Inflammatory macrophage treated with lipopolysaccharide for 1 hour (primary cell): ENCODE measurements at regions not wholly inside any gene's neighbourhood (a gene's known extent, or its start where the extent isn't known, plus 50 kb on each side); places are given as distances from the start of the nearest gene placed in this dataset.

Experiments used
- DNase-seq, 2 donors: peaks; one replicate each; pipeline ENCODE4 v3.0.0-alpha.2; 2020 to 2022

DNA sequence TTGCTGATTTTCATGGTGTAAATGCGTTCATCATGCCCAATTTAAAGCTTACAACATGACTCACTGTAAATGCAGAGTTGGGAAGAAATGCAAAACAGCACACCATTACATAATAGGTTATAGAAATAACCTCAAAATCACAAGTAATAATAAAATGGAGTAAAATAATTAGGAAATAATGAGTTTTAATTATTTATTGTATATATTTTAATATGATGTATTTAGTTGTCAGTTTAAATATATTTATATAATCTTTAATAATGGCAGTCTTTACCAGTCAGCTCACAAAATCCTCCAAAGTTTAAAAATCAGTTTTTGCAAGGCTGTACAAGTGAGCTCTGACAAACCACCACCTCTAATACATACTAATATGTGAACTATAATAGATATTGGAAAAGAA is 180.2 kb downstream of the RND3 start:
- no peak for DNase-seq

DNA sequence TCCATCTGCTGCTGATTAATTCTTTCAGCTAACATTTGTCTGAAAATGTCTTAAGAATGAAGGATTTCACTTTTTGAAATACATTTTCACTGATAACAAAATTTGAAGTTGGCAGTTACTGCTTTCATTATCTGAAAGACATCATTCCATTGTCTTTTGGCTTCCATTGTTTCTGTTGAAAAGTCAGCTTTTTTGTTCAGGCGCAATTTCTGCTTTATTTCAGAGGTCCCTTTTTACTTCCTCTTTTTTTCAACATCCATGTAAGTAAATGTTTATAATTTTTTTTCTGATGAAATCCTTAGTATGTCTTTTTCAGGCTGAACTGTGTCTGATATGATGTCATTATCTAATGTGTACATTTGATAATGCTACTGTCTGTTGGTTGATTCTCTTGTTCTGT is 184.2 kb downstream of the RND3 start:
- no peak for DNase-seq

DNA sequence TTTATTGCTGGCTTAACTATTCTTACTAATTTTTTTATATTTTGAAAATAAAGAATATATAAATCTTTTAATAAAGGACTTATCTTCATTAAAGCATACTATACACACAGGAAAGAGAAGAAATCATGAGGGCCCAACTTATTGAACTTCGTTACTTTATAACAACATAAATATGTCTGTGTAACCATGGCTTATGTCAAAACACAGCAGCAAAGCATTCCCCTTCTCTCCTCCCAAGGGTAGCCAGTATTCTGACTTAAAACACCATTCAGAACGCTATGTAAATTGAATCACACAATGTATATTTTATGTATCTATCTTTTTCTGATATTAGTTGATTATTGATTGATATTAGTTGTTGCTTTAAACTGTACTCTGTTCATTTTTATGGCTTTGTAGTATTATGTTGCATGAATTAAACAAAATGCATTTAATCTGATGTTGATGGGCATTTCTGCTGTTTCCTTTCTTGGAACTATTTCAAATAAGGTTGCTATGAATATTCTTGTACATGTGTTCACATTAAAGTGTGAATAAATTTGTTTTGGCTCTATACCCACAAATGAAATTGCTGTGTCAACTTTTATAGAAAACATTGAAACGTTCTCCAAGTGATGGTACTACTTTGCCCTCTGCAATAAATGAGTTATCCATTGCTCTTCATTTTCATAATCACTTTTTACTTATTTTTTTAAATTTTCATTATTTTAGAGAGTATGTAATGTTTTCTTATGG is 188.7 kb downstream of the RND3 start:
- no peak for DNase-seq

DNA sequence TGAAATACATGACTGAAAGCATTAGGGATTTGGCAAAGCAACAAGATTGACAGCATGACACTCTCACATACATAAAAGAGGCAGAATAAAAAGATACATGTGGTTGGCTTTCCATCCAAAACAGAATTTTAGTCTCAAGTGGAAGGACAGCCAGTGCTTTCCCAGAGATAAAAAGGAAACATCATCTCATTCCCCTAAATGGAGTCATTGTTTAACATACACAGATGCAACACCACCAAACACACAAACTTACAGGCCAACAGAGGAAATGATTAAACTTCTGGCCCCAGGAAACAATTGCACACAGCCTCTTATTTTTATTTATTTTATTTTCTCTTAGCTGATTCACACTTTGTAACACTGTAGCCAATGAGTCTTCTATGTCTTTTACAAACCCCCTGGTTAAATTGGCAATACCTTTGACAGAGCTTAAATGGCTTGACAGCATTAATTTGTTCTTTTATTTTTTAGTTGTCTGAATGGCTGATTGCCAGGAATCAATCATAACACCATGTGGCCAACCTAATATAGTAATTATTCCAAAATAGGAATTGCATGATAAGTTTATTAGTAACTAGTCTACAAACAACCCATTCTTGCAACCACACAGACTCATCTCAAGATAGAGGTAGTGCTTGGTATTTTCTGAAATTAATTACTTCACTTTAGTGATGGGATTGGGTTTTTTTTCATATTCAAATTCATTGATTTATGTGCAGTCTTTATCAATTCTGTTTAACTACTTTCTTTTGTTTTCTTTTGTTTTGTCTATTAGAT is 190.5 kb downstream of the RND3 start:
- DNase-seq = no peak

DNA sequence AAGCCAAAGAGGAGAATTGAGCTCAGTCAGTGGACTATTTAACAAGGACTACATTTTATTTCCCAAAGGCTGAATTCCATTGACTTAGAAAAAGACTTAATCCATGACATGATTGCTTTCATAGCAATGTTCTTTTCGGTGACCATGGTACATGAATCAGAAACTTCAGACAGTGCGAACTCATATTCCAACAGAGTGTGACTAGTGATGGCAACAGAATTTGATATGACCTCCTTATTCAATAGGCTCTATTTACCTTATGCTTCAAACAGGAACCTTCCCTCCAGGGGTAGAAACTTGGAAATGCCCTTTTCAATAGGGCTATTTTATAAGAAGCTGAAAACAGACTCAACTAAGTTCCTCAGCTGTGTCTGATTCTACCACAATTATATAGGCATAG is 191.9 kb downstream of the RND3 start:
- DNase-seq = no peak

DNA sequence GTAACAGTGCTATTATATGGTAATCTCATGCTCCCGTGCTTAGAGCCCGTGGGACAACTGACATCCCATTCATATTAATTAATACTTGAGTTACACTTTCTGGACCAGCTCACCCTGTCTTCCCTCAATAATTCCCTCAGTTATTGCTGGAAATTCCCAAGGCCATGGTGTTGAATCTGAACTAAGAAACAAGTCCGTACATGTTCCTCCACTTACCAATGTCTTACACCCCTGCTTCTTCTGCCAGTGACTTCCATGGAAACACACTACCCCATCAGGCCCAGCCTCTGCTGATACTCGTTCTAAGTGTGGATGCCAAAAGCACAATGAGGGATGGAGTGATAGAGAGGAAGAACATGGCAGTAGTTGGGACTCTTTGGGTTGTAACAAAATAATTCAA is 193.7 kb downstream of the RND3 start:
- no peak for DNase-seq

DNA sequence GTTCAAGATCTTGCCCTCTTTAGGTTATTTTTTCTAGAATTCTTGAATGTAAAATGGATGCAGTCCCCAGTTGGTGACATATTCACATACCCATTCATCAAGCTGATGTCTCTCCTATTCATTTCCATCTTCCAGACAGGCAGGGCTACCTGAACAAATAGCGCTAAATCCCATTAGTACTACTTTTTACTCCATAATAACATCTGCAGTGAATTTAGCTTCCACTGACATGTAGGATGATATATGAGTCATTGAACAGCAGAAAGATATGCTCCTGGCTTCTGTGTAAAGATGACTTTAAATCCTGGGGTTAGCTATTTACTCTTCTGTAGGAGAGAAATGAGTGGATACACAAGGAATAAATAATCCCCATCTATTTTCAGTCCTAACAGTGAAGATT is 194.7 kb downstream of the RND3 start:
- no peak for DNase-seq

DNA sequence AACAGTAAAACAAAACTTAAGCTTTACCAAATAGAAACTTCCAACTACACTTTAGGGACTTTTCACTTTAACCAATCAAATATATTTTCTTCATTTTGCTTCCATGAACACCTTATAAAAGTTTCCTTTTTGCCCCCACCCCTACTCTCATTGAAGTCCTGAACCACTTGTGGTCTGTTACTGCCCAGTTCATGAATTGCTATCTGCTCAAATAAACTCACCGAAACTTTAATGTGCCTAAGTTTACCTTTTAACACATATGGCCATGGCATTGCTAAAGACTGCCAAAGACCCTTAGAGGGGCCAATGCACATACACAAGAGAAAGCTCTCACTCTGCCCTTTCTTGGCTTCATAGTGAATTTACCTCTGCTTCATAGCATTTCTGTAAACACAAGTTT is 195.3 kb downstream of the RND3 start:
- no peak for DNase-seq

DNA sequence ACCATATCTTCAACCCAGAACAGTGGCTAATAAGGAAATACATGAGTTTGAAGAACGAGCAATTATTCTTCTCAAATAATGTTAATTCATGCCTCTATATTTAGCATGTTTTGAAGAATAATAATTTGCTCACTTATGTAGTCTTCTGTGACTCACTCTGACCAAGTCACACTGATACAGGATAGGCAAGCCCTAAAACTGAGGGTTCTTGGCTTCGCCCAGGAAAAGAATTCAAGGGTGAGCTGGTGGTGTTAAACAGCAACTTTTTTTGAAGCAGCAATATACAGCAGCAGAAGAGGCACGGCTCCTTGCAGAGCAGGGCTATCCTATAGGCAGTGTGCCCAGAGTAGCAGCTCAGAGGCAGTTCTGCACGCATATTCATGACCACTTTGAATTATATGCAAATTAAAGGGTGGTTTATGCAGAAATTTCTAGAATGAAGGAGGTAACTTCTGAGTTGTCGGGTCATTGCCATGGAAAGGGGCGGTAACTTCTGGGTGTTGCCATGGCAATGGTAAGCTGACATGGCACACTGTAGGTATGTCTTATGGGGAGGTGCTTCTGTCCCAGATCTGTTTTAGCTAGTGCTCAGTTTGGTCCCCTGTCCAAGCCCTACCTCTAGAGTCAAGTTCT is 200.6 kb downstream of the RND3 start:
- DNase-seq = no peak

DNA sequence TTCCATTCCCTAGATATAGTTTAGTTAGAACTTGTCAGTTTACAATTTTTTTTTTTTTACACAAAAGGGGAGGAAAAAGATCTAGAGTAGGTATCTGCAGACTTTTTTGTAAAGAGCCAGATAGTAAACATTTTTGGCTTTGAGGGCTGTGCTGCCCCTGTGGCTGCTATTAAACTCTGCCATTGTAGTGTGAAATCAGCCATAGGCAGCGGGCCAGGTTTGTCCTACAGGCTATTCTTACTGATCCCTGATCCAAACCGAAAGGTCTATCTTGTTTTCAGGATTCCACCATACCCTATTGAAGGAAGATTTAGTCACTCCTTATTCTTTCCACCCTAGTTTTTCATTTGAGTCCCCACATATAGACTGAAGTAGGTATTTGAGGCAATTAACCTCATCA is 203.4 kb downstream of the RND3 start:
- no peak for DNase-seq

DNA sequence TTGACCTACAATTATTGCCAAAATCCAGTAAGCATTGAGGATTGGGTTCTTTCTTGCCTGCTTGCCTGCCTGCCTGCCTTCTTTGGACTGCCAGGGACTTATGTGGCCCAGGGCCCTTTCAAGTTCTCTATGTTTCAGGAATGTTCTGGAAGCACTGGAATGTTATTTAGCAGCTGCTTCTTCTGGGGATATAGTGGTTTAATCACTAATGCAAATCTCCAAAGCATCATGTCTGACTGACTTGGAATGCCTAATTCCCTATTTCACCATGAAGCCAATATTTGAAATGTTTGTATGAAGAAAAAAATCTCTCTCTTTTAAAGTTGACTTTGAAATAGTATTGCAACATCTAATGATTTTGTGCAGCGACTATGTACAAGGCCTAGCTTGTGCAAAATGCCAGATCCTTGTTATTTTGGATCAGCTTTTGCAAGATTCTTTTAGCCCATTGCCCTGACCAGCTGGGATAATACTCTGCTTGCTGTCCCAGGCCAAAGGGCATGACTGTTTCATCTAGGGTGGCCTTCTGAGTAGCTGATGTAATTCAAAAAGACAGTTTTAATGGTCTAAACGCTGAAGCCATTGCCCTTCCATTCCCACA is 204.6 kb downstream of the RND3 start:
- DNase-seq = no peak

DNA sequence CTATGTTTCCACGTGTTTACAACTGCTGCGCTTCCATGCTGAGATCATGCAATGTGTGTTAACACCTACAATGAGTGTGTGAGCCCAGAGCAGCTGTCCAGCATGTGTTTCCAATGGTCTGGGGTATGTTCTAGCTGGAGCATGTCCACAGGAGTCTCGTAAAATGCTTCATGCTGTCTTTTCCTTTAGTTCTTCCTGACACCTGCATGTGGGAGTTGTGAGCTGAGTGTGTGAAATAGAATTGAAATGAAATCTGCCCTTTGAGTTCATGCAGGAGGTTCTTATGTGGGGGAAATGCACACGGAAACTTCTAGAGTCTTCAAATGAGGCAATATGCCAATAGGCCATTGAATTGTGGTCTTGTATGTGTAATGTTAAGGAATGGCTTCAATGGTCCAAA is 205.1 kb downstream of the RND3 start:
- DNase-seq = no peak

DNA sequence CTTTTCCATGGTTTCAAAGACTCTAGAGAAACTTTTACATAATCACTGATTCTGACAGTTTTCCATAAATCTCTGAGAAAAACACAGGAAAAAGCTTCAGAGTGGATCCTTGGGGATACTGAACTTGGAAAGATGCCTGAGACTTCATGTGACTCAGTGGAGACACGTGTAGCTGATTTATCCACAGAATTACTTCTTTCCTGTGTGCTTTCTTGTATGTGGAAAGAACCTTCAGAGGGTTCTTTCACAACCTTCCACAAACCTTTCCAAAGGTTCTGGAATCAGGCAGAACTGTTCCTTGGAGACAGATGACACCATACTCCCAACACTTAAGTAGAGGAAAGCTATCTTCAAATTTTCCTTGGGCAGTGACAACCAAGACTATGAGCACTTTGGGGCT is 207.2 kb downstream of the RND3 start:
- no peak for DNase-seq

DNA sequence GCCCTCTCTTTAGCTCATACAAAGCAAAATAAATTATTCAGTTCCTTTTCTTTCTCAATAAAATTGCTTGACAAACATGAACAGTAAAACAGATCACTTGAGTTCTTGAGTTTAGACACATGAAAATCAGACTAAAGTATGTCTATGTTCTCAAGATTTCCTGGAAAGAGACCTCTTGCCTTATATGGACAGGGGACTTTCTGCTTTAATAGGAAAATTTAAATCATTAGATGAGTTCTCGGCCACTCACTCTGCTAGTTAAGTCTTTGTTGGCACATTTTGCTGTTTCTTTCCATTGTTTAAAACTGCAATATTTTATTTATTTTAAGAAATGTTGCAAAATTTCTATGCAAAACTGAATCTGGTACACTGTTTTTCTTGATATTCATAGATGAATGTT is 207.8 kb downstream of the RND3 start:
- no peak for DNase-seq

DNA sequence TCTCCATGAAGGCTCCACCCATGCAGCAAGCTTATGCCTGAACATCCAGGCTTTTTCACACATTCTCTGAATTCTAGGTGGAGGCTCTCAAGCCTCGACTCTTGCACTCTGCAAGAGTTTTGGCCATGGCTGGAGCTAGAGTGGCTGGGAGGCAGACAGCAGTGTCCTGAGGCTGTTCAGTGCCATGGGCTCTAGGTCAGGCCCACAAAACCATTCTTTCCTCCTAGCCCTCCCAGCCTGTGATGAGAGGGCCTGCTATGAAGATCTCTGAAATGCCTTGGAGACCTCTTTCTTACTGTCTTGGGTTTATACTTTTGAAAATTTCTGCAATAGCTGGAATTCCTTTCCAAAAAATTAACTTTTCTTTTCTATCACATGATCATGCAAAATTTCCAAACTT is 210.7 kb downstream of the RND3 start:
- no peak for DNase-seq

DNA sequence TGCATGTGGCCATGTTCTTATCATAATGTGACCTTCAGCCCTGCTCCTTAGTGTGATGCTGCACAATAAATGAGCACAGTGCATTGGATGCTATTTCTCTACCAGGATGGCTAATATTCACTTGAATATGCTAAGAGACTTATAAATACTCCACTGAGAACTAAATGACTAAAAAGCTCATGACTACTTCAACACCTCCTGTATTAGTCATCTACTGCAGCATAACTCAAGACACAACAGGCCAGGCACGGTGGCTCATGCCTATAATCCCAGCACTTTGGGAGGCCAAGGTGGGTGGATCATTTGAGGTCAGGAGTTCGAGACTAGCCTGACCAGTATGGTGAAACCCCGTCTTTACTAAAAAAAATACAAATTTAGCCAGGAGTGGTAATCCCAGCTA is 213.4 kb downstream of the RND3 start:
- no peak for DNase-seq

DNA sequence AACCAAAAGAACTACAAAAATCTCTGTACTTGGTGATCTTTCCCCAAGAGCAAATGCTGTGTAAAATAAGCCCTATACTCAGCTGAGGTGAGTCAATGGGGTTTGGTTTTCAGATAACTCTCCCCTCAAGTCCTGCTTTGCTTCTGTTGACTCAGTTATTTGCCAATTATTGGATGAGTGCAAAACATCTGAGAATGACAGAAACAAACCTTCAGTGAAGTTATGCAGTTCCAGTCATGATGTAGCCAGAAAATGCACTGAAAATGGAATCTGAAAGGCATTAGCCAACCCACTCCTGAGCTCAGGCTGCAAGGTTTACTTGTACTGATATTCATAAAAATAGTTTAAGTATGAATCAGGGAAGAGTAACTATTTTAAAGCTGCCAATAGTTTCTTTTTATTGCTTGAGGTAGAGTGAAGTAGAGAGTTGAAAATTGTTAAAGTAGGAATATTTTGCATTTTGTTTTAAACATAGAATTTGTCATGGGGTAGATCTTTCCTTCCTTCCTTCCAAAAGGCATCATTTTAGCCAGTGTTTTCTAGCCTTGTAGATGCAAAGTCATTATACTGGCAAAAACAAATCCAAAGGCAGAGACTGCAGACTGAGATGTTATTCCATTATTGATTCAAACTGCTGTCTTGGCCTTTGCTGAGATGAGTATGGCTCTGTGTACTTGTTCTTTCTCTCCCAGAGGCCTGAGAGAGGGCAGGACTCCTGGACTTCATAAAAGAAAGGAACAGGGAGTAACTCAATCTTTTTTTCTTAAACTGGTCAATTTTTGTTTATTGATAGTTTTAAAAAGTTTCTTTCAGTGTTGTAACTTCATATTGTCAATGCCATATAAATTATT is 215.3 kb downstream of the RND3 start:
- DNase-seq = no peak

DNA sequence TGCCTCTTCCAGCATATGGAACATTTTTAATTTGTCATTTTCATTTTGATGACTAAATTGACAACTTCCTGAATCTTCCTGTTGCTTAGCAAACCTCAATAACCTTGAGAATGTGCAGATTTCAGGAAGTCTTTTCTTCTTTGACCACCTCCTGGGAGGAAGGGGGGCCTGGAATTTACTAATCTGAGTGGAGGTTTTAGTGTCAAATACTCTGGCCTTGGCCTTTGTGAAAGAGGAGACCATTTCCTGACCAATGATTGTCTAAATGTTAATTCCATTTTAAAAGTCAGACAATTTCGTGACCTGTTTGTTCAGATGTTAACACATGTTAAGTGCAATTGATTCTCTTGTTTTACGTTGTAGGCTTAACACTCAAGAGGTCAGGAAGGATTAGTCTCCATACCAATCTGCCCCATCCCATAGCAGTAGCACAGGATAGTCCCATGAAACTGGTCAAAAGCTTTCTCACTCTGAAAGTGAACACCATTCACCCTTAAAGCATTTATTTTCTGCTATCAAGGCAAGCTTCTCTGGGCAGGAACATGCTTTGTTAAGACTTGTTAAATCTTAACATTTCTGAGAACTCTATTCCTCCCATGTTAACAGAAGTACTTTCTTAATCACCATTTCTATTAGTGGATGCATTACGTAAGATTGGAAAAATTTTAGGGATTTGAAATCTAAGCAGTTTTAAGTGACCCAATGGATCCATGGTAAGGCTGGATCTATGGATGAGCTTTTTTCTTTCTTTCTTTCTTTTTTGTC is 219.6 kb downstream of the RND3 start:
- DNase-seq = no peak

DNA sequence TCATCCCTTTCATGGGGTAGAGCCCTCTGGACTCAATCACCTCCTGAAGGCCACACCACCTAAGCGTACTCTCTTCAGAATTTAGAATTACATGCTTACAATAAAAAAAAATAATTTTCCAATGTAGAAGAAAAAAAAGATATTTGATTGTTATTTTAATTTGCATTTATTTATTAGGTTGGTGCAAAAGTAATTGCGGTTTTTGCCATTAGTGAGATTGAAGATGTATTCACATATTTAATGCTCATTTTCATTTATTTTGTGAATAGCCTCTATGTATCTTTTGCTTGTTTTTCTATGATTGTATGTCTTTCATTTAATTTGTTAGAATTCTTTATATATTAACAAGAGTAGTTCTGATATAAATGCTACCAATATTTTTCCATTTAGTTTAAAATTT is 220.5 kb downstream of the RND3 start:
- no peak for DNase-seq

DNA sequence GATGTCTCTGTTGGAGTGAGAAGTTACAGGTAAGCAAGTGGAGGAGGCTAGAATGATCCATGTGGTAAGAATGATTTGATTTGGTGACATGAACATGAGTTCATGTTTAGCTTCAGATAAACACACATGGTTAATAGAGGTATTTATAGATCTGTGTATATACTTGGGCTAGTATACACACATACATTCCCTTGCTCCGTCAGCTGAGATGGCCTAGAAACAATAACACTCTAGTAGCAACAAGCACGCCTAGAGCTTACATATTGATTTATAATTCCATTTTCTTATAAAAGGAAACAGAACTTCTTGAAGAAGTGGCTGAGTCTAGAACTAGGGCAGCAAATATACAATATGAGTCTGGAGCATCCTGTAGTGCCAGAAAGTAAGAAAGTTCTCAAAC is 223.0 kb downstream of the RND3 start:
- DNase-seq = no peak

DNA sequence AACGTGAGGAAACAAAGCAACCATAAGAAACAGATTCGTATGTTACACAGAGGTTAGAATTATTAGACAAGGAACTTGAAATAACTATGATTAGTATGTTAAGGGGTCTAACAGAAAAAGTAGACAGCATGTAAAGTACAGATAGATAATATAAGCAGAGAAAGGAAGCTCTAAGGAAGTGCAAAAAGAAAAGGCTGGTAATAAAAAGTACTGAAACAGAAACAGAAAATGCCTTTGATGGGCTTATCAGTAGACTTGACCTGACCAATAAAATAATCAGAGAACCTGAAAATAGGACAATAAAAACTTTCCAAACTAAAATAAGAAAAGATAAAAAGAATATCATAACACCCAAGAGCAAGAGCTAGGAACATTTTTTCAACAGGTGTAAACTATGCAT is 225.8 kb downstream of the RND3 start:
- no peak for DNase-seq

DNA sequence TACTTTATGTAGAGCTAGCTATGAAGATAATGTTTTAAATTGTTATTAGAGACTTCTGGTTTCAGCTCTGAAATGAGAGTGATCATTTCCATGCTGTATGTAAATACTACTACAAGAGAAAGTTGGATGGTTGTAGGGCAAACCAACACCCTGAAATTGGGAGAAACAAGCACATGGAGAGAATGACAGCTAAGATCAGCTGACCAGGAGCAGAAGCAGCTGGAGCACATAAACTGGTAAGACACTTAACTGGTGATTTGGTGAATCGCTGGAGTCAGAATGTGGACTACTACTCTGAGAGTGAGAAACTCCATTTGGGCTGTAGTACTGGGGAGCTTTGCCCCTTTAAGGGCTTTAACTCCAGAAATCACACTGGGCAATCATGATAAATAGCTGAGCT is 226.8 kb downstream of the RND3 start:
- DNase-seq = no peak
